NCI-H446 treated with DMSO at 0.1 percent for 48 hours (cell line): ENCODE measurements at regions not wholly inside any gene's neighbourhood (a gene's known extent, or its start where the extent isn't known, plus 50 kb on each side); places are given as distances from the start of the nearest gene placed in this dataset.
"Not testable (repeated sequence)": the region's sequence is repeated elsewhere in the genome, so short reads cannot be mapped to it uniquely, and the experiment has no call there.

ENCODE experiments used
- DNase-seq: peaks from one replicate; lab custom pipeline; 2025; lab: John Stamatoyannopoulos, UW

DNA sequence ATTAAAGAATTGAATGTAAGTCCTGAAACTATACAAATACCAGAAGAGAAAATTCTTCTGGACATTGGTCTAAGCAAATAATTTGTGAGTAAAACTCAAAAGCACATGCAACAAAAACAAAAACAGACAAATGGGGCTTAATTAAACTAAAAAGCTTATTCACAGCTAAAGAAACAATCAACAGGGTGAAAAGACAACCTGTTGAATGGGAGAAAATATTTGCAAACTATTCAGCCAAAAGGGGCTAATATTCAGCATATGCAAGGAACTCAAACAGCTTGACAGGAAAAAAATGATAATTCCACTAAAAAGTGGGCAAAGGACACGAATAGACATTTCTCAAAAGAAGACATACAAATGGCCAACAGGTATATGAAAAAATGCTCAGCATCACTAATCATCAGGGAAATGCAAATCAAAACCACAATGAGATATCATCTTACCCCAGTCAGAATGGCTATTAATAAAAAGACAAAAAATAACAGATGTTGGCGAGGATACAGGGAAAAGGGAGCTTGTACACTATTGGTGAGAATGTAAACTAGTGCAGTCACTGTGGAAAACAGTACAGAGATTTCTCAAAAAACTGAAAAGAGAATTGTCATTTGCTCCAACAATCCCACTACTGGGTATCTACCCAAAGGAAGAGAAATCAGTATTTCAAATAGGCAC lies 177.5 kb upstream of the RTL1 start:
- no peak for DNase-seq

DNA sequence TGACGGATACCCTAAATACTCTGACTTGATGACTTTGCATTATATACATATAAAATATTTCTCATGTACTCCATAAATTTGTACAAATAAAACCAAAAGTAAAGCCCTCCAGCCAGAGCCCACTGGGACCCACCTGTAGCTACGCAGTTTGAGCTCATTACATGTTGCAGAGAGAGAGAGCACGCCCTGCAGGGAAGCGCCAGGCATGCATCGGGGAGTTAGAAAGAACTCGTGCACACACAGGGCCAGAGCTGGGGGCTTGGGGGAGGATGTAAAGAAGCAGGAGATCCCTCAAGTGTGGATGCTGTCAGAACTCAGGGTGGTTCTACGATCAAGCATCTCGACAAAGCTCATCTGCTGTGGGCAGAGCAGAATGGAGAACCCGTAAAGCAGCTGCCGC lies 178.5 kb upstream of the RTL1 start:
- DNase-seq = no peak

DNA sequence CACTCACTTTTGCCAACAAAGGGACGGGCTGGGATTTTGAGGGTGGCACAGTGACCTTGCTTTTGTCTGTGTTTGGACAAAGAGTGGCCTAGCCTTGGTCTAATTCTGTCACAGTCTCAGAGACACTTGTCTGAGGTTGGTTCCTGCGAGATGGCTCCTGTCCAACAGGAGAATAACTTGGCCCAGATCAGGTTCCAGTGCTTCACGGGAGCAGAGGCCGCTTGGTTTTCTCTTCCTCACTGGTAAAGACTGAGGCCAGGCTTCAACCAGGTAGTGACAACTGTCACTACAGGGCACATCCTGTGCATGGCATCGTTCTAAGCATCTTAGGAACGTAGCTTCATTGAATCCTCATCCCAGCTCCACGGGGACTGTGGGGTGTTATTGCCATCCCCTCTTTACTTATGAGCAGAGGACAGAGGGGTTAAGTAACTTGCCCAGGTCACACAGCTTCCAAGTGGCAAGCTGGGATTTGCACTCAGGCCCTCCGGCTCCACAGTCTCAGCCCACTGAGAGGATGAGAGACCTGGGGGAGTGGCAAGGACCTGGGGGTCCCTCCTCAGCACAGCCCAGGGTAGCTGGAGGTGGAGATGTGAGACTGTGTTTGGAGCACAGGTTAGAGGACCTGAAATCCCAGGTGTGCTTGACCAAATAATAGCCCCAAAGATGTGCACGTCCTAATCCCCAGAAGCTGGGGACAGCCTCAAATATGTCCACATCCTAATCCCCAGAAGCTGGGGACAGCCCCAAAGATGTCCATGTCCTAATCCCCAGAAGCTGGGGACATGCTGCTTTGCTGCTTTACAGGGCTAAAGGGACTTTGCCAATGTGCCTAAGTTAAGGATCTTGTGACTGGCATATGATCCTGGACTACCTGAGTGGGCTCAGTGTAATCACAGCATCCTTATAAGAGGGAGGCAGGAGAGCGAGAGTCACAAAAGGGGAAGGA lies 179.2 kb upstream of the RTL1 start:
- no peak for DNase-seq

DNA sequence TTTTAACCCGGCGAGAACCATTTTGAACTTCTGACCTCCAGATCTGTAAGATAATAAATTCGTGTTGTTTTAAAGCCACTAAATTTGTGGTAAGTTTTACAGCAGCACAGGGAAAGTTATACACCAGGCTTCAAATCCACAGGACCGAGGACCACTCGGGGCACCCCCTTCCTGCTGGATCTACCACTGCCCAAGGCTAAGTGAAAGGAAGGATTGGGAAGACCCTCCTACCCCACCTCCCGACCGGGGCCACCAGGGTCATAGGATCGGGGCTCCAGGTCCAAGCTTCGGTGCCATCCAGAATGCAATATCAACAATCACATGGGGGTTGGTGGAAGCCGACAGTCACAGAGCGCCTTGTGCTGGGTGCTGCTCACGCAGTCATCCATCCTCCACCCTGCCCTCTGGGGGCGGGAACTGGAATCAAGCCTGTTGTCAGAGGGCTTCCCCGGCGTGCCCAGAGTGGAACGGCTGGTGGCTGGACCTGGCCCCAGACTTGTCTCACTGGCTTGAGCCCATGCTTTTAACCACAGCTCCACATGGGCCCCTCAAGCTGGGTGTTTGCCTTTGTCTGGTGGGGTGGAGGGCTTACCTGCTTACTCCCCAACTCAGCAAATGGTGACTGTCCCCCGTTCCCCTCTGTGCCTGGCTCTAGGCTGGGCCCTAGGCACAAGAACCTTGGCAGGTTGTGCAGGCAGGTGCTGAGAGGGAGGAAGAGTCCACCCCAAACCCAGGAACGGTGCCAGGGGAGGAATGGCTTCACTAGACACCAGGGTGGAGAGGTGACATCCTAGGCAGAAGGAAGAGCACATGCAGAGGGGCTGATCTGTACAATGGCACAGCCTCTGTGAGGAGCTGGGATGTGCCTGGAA lies 180.3 kb upstream of the RTL1 start:
- no peak for DNase-seq

DNA sequence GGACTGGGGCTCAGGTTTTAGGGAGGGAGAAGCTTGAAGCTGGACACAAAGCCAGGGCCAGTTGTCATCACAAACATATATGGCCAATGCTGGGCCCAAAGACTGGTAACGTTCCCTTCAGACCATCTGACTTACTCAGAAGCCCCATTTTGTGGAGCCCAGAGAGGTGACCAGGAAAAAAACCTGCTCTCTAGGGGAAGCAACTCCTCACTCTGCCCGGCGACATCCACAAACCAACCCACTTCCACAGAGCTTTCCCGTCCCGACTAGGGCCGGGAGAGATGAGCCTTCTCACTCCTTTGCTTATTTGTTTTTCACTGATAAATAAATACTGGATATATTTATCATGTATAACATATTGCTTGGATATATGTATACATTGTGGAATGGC lies 180.9 kb upstream of the RTL1 start:
- no peak for DNase-seq

DNA sequence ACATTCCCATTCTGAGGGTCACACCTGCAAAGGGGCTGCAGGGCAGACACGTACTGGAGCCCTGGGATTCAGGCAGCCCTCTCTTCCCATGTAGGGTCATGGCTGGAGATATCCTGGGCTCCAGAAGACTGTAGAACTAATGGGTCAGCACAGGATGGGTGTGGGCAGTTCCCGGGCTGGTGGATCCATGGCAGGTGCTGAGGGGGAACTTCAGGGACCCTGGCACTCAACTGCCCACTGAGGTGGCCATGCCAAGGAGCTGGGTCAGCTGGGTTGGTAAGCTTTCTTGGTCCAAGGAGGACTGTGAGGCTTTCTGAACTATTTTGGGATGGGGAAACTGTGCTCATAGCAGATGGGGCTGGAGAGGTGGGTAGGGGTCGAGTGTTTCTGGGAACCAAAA lies 183.4 kb upstream of the RTL1 start:
- DNase-seq = no peak

DNA sequence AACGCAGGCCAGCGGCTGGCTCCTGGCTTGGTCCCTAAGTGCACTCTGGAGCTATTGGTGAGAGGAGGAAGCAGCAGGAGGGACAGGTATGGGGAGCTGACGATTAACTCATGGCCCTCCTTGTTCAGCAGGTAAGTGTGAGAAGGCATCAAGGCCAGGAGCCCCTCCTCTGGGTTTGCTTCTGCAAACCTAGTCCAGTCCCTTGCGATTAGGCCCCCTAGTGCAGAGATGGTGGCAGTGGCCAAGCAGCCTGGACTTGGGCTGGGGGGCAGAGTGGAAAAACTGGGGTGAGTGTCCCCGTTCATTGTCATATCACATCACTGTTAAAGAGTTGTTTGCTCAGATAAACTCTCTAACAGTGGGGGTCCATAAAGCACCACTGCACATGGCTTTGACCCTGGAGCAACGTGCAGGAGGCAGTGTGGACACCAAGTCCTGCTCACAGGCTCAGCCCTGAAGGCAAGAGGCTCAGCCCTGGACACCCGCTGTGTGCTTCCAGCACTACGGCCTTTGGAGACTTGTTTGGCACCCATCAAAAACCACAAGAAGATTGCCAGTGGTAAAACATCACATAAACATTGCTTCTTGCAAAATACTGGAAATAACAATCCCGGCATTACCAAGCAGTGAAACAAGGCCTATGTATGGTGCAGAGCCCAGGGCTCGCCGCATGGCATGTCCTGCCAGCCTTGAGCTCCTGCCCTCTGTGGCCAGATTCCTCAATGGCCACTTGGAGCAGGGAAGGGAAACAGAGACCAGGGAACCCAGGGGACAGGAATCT lies 184.3 kb upstream of the RTL1 start:
- DNase-seq = no peak

DNA sequence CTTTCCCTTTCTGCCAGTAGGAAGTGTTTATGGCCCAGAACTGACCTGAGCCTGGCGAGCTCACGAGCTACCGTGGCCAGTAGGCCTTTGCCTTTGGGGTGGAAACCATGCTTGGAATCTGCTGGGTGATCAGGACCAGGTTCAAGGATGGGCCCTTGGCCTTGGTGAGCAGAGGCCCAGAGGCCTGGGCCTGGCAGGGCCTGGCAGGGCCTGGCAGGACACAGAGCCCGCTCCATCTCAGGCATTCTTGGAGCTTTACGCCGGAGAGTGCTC lies 184.8 kb upstream of the RTL1 start:
- DNase-seq = no peak

DNA sequence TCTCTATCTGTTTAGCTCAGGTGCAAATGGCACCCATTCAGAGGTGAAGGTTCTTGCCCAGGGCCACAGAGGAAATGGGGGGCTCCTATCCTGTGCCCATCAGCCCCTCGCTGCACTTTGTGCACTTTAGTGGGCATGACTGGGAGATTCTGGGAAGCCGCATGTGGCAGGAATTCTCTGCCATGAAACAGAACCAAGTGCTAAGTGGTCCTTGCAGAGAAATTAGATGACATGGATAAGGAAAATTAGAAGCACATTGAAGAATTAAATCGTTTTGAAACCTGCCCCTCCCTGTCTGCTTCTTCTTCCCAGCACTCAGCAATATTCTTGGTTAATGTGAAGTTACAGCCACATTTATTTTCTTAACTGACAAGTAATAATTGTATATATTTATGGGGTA lies 185.2 kb upstream of the RTL1 start:
- DNase-seq = no peak

DNA sequence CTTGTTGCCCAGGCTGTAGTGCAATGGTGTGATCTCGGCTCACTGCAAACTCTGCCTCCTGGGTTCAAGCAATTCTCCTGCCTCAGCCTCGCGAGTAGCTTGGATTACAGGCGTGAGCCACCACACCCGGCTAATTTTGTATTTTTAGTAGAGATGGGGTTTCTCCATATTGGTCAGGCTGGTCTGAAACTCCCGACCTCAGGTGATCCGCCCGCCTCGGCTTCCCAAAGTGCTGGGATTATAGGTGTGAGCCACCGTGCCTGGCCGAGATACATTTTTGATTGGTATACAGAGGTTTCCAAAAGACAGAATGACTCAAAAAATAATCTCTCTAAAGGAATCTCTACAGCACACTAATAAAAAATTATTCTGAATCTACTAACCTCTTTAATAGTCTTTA lies 187.0 kb upstream of the RTL1 start:
- DNase-seq = not testable (repeated sequence)

DNA sequence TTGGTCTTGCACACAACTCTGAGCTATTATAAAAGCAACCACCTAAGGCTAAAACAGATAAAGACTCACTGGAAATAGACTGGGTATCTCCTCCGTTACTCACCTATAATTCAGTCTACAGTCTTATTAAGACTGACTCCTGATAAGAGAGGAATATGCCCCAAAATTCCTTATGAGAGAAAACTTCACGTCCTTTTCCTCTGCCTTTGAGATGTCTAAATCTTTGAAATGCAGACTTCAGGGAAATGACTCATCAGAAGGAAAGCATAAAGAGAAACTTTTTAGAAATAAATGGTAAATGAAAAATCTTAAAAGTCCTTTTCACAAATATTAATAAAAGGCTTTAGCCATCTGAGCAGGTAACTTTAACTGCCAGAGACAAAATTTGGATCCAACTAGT lies 187.5 kb upstream of the RTL1 start:
- no peak for DNase-seq

DNA sequence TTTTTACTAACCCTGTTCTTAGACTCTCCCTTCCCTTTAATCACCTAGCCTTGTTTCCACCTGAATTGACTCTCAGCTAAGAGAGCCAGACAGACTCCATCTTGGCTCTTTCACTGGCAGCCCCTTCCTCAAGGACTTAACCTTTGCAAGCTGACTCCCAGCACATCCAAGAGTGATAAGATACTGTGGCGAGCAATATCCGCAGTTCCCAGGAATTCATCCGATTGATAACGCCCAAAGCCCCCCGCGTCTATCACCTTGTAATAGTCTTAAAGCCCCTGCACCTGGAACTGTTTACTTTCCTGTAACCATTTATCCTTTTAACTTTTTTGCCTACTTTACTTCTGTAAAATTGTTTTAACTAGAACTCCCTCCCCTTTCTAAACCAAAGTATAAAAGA lies 191.4 kb upstream of the RTL1 start:
- DNase-seq = not testable (repeated sequence)

DNA sequence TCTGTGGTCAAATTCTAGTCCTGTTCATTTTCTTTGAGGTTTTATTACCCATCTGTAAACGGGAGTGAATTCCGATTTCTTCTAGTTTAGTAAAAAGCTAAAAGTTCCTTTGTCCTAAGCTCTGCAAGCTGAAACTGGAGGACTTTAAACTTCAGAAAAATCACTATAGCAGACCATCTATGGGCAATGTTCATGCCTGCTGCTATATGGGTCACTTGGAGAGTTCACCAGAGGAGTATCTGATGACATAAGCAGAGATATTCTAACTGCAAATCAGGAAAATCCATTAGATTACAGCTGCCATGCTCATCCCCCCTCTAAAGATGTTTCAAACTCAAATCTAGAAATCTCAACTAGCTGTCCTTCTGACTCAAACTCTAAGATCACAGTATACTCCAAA lies 193.0 kb upstream of the RTL1 start:
- DNase-seq = no peak

DNA sequence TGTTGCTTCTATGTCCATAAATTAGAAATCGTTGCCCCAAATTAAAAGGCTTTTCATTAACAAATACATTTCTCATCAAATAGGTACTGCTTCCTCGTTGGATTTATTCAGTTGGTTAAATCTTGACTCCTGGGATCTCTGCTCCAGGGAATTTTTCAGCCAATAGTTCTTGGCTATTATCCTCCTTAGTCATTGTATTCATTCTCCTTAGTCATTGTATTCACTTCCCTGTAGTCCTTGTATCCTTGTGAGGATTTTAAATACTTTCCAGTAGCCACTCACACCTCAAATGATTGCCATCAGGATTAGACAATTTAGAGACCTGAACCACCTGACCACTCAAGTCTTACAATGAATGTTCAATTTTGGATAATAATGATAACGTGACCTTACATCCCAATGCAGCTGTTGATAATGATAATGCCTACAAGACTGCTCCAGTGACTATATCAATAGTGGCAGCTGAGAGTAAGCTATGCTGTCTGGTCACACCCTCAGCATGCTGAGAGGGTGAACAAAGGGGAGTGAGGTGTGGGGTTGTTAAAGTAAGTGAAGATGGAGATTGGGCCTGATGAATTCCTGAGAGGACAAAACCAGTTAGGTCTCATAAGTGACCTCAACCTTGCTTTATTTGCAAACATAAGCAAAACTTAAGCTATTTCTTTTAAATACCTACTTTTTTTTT lies 193.7 kb upstream of the RTL1 start:
- no peak for DNase-seq

DNA sequence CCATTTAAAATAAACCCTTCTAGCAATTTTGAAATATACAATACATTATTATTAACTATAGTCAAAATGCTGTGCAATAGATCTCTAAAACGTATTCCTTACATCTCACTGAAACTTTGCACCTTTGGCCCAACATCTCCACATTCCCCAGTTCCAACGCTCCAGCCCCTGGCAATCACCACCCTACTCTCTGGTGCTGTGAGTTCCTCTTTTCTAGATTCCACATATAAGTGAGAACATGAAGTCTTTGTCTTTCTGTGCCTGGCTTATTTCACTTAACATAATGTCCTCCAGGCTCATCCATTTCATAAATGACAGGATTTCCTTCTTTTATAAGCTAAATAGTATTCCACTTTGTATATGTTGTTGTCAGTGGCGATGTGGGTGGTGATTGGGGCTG lies 194.7 kb upstream of the RTL1 start:
- no peak for DNase-seq

DNA sequence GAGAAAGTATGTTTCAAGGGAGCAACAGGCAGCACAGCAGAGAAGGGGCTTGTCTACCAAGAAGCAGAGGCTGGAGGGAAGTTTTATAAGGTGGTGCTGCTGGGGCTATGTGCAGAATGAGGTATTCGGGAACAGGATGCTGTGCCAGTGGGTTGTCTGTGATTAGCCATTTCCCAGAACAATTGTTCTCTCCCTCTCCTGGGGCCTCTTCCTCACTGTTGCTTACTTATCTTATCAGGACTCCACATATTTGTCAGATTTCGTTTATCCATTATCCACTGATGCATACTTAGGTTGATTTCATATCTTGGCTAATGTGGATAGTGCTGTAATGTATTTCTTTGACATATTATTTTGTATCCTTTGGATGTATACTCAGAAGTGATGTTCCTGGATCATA lies 195.1 kb upstream of the RTL1 start:
- no peak for DNase-seq

DNA sequence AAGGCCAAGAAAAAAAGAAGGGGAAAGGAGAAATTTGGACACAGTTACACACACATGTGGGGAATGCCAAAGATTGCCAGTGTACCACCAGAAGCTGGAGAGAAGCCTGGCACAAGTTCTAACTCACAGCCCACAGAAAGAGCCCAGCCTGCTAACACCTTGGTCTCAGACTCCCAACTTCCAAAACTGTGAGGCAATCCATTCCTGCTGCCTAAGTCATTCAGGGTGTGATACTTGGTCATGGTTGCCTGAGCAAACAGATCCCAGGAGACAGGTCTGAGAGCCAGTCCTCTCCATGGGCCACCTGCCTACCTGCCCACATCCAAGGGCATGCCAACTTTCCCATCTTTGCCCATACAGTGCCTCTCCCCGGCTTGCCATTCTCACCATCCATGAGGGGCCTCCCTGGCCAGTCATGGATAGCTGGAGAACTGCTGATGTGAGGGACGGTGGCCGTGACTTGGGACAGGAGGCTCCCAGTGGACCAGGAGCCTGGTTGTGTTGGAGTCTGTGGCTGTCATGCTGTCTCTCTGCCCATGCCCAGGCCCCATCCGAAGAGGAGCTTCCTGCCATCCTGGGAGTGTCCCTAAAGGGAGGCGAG lies 198.0 kb upstream of the RTL1 start:
- no peak for DNase-seq

DNA sequence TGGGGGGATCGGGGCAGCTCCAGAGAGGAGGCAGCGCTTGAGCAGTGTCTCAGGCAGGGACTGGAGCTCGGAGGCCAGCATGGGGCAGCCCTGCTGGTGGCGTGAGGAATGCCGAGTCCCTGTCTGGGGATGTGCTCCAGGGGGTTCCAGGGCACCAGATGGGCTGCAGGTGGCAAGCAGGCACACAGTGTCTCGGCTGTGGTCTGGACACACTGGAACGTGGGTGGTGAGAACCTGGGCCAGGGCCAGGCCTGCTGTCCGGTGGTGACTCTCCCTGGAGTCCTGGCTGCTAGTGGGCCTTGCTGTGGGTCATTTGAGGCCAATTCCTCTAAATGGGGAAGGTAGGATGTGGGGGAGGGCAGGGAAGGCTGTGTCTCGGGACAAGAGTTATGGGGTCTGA lies 199.4 kb upstream of the RTL1 start:
- no peak for DNase-seq

DNA sequence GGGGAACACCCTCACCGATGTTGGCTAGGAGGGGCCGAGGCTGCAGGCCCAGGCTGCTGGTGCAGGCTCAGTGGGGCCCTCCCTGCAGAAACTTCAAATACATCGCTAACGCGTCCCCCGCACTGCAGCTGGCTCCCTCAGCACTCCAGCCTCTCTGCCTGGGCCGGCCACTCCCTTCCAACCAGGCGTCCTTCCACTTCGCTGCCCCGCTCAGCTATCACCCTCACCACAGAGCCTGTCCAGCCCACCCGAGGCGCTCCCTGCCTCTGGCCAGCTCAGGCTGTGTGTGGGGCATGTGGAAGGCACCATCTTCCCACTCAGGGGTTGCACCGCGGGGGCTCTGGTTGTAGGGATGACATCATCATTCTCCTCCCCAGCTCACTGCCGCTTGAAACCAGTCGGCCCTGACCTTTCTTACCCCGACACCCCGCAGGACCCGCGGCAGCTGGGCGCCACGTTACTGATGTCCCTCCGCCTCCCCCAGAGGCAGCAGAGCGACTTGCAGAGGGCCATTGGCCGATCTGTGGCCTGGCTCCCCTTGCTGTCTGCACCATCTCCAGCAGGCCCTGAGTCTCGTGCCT lies 199.9 kb upstream of the RTL1 start:
- DNase-seq = no peak

DNA sequence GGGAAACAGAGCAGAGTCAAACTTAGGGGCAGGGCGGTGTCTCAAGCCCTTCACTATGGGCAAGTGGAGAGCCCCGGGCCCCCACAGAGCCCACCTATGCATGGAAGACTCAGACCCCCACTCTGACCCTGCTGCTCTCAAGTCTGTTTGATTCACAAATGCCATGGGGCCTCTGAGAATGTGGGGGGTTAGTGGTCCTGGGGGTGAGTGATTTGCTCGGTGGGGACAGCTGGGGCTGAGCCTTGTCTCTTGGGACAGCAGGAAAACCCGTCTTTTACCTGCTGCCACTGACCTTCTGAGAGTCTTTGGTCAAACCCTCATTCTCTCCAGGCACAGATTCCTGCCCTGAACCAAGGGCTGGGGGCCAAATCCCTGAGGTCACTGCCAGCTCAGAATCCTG lies 201.0 kb upstream of the RTL1 start:
- no peak for DNase-seq

DNA sequence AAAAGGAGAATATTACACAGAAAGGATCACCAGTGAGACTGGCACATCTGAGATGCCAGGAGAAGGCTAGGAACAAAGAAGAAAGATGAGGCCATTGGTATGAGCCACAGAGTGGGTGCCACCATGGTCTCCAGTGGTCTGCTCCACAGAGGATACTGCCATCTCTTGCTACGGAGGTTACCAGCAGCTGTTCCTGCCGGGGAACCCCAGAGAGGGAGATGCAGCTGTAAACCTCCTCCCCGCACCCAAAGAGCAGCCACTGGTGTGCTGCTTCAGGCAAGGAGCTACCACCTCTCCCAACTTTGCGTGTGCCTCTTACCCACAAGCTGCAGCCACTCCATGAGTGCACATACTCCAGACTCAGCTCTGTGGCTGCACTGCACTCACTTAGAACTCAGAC lies 201.5 kb upstream of the RTL1 start:
- no peak for DNase-seq
